Heart left ventricle (tissue), 16 donors: ENCODE measurements at regions not wholly inside any gene's neighbourhood (a gene's known extent, or its start where the extent isn't known, plus 50 kb on each side); places are given as distances from the start of the nearest gene placed in this dataset.

Experiments used
- ATAC-seq, 4 donors: fragments of 200-7000 bp; cut with Tn5 transposase; one replicate each; pipeline ENCODE4 v1.9.1; 2020 to 2022; ENCODE audit warnings: moderate library complexity in 4 of 4, mild to moderate bottlenecking in 3 of 4, moderate number of reproducible peaks in 1 of 4
- DNase-seq, 5 donors: peaks; one replicate each; pipeline ENCODE4 v3.0.0-alpha.2; 2020
- H3K27ac ChIP-seq, 12 donors: fragments of 200-600 bp; sonication (generic) in 4 of 12; one replicate each; pipeline versions ENCODE4 v1.5.0 to v1.8.0; 2016 to 2022; ENCODE audit warnings: mild to moderate bottlenecking in 2 of 12
- H3K27me3 ChIP-seq, 9 donors: fragments of 200-600 bp; sonication (generic) in 2 of 9; one replicate each; pipeline versions ENCODE4 v1.5.1 to v1.8.0; 2016 to 2022; ENCODE audit warnings: mild to moderate bottlenecking in 3 of 9
- H3K36me3 ChIP-seq, 9 donors: fragments of 200-600 bp; sonication (generic) in 2 of 9; one replicate each; pipeline versions ENCODE4 v1.5.0 to v1.8.0; 2018 to 2022; ENCODE audit warnings: mild to moderate bottlenecking in 2 of 9
- H3K4me1 ChIP-seq, 12 donors: fragments of 200-600 bp; sonication (generic) in 4 of 12; one replicate each; pipeline versions ENCODE4 v1.5.0 to v1.8.0; 2016 to 2022; ENCODE audit warnings: mild to moderate bottlenecking in 3 of 12
- H3K4me3 ChIP-seq, 12 donors: fragments of 200-600 bp; sonication (generic) in 4 of 12; one replicate each; pipeline versions ENCODE4 v1.5.0 to v1.8.0; 2017 to 2022; ENCODE audit warnings: mild to moderate bottlenecking in 9 of 12, moderate library complexity in 4 of 12
- H3K9me3 ChIP-seq, 12 donors: fragments of 200-600 bp; sonication (generic) in 4 of 12; one replicate each; pipeline versions ENCODE4 v1.5.0 to v1.8.0; 2016 to 2022; ENCODE audit warnings: mild to moderate bottlenecking in 1 of 12
- CTCF ChIP-seq, 12 donors: fragments of 200-600 bp; sonication (generic) in 4 of 12; IDR thresholded peaks; one replicate each; pipeline versions ENCODE4 v1.5.0 to v1.8.0; 2018 to 2022; ENCODE audit warnings: antibody characterized with exemption in 12 of 12, mild to moderate bottlenecking in 5 of 12
- POLR2A ChIP-seq, 2 donors: fragments of 450-650 bp; IDR thresholded peaks; one replicate each; pipeline ENCODE4 v1.6.1; 2017; ENCODE audit warnings: antibody characterized with exemption in 2 of 2, mild to moderate bottlenecking in 2 of 2, moderate library complexity in 2 of 2
- WGBS, 4 donors: extraction: QIAGEN DNeasy Blood & Tissue Kit in 2 of 4; methylation state at CpG; one replicate each; pipeline versions ENCODE4 v1.1.5 to v1.1.7; 2013 to 2018; 5-methylcytosine and 5-hydroxymethylcytosine counted together
- intact Hi-C, 10 donors: fragments of 100-400 bp; cut with DNase I; formaldehyde crosslinking; loops; one replicate each; pipeline versions ENCODE4 v1.11.1 to v1.14.2; 2022
- donor health status: ischemic (EF 13 %, LVEDD 7.1; RV severe dilation, severe dysfunction).
- donor health status: healthy with polysubstance abuse.
- donor health status: DM: no; HTN: yes; CAD: no.
- donor health status: DM: no; HTN: no; CAD: no.
- donor health status: ischemic (EF 25% LVEDD 6.9; RV normal size, moderate dysfunction).
- donor health status: ischemic (EF 25% LVEDD 5.7; RV mildly dilated, moderate dysfunction).
- donor health status: healthy.
- donor health status: DM: yes; HTN: yes; CAD: no.
- donor health status: ischemic (EF 35%, LVEDD 5.7; RV mildly dilated, moderate dysfunction).
- donor health status: nonischemic (EF 11% LVEDD 7.7; RV severe dilation, severe dysfunction).
- donor health status: DM: yes; HTN: yes; CAD: no.
- donor health status: PGD.
- donor health status: ischemic (EF 29% LVEDD 5.4; RV normal size, mild dysfunction).
- donor health status: nonischemic (EF 23%, LVEDD 6.1; RV moderate dilation, normal function).

GRCh38 chr7:41793556-41793955 is 90.7 kb upstream of the INHBA start:
- no peak for DNase-seq
- ATAC-seq: no peak
- intact Hi-C loops: no loop called here
- Histone ChIP-seq H3K36me3 (no peaks in the 10 kb centered on the region), H3K27me3 (no peaks in the 10 kb centered on the region), H3K9me3 (no peaks in the 10 kb centered on the region), H3K4me3 (no peak overlapping the region), H3K27ac (no peak overlapping the region), H3K4me1 (no peaks in the 10 kb centered on the region)
- no peak for TF ChIP-seq CTCF (IDR thresholded peaks at IDR 0.05)
- no peak for TF ChIP-seq POLR2A (IDR thresholded peaks at IDR 0.05)

- WGBS, 4 donors: 95 to 97% (median 95%) methylated on average over 5 of the region's 5 CpGs
- H3K27me3 ChIP-seq: no peaks in the 10 kb centered on the region
- DNase-seq (no peak), ATAC-seq (no peak)
- H3K27ac ChIP-seq: no peak overlapping the region
- TF ChIP-seq CTCF (IDR thresholded peaks at IDR 0.05) (no peak), POLR2A (IDR thresholded peaks at IDR 0.05) (no peak)
- intact Hi-C loops: no loop called here
- H3K9me3 ChIP-seq: no peaks in the 10 kb centered on the region
- no peak overlapping the region for H3K4me3 ChIP-seq
- H3K4me1 ChIP-seq: no peaks in the 10 kb centered on the region
- no peaks in the 10 kb centered on the region for H3K36me3 ChIP-seq
Measured at GRCh38 chr7:41792120-41792519, 89.2 kb upstream of the INHBA start.

- peaks cover 0 to 4% (median 0%) of the 10 kb centered on the region in 12 donors for H3K4me1 ChIP-seq
- no peak overlapping the region for H3K4me3 ChIP-seq
- intact Hi-C loops: no loop called here
- TF ChIP-seq POLR2A (IDR thresholded peaks at IDR 0.05) (no peak), CTCF (IDR thresholded peaks at IDR 0.05) (no peak)
- no peaks in the 10 kb centered on the region for H3K27me3 ChIP-seq
- H3K27ac ChIP-seq: no peak overlapping the region
- DNase-seq (no peak), ATAC-seq (no peak)
- WGBS, 4 donors: 68 to 81% (median 73%) methylated on average over 3 of the region's 3 CpGs
- H3K9me3 ChIP-seq: no peaks in the 10 kb centered on the region
- no peaks in the 10 kb centered on the region for H3K36me3 ChIP-seq
Measured at GRCh38 chr7:41788556-41788955, 85.7 kb upstream of the INHBA start.

GRCh38 chr7:41787651-41788350 is 84.9 kb upstream of the INHBA start:
- Histone ChIP-seq H3K27me3 (no peaks in the 10 kb centered on the region), H3K36me3 (no peaks in the 10 kb centered on the region), H3K27ac (no peak overlapping the region), H3K4me3 (no peak overlapping the region), H3K4me1 (peaks cover 0 to 4% (median 0%) of the 10 kb centered on the region in 12 donors), H3K9me3 (no peaks in the 10 kb centered on the region)
- WGBS, 4 donors: 69 to 80% (median 76%) methylated on average over 2 of the region's 2 CpGs
- TF ChIP-seq CTCF (IDR thresholded peaks at IDR 0.05) (no peak), POLR2A (IDR thresholded peaks at IDR 0.05) (no peak)
- intact Hi-C loops: no loop called here
- DNase-seq (no peak), ATAC-seq (no peak)
